ENCODE measurements at regions not wholly inside any gene's neighbourhood (a gene's known extent, or its start where the extent isn't known, plus 50 kb on each side); places are given as distances from the start of the nearest gene placed in this dataset.

DNA sequence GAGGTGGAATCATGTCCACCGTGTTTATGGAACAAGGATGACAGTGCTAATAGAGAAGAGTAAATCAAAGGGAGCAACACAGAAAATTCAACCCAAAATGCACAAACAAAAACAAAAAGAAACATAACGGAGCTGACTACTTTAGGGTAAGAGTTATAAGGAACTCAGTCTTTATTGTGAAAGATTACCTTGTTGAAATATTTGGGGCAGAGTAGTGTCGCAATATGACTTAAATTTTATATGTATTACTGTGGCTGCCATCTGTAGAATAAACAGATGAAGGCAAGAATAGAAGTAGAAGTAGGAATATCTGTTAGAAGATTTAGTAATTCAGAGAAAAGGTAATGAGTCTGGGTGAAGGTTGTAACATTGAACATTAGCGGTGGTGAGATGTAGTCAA, 913.9 kb downstream of the BRINP3 start:
- TF ChIP-seq, protein P1, sequence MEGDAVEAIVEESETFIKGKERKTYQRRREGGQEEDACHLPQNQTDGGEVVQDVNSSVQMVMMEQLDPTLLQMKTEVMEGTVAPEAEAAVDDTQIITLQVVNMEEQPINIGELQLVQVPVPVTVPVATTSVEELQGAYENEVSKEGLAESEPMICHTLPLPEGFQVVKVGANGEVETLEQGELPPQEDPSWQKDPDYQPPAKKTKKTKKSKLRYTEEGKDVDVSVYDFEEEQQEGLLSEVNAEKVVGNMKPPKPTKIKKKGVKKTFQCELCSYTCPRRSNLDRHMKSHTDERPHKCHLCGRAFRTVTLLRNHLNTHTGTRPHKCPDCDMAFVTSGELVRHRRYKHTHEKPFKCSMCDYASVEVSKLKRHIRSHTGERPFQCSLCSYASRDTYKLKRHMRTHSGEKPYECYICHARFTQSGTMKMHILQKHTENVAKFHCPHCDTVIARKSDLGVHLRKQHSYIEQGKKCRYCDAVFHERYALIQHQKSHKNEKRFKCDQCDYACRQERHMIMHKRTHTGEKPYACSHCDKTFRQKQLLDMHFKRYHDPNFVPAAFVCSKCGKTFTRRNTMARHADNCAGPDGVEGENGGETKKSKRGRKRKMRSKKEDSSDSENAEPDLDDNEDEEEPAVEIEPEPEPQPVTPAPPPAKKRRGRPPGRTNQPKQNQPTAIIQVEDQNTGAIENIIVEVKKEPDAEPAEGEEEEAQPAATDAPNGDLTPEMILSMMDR (IDR thresholded peaks at IDR 0.05; ENCODE audit: extremely low read depth, missing control alignments): no peak

DNA sequence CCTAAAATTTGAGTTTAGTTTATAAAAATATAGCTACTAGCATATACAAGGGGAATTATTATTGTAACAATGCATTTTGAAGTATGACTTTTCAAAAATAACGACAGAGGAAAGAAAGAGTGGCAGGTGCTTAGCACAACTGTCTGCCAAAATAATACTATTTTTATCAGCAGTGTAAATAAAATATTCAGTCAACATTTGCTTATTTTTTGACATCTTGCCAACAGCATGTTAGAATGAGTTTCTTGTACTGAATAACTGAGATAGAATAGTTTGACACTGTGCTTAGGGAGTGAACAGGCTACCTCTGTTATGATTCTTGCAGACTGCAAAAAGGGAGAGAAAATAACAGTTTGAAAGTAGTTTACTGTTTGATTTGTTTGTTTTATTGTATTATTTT, 909.8 kb downstream of the BRINP3 start:
- DNase-seq (ENCODE audit: low spot score): no peak

More for the DNA sequence above, 913.9 kb downstream of the BRINP3 start:
- DNase-seq (ENCODE audit: low spot score): no peak

GRCh38 chr1:189596197-189596596, 881.5 kb downstream of the BRINP3 start:
- TF ChIP-seq, protein P1 (IDR thresholded peaks at IDR 0.05; ENCODE audit: extremely low read depth, missing control alignments): no peak

More for the DNA sequence above, 909.8 kb downstream of the BRINP3 start:
- TF ChIP-seq, protein P1 (IDR thresholded peaks at IDR 0.05; ENCODE audit: extremely low read depth, missing control alignments): no peak

GRCh38 chr1:189597083-189597482, 880.6 kb downstream of the BRINP3 start:
- TF ChIP-seq, protein P1 (IDR thresholded peaks at IDR 0.05; ENCODE audit: extremely low read depth, missing control alignments): no peak
- DNase-seq (ENCODE audit: low spot score): no peak

More at GRCh38 chr1:189596197-189596596, 881.5 kb downstream of the BRINP3 start:
- DNase-seq (ENCODE audit: low spot score): no peak

- TF ChIP-seq, protein P1 (IDR thresholded peaks at IDR 0.05; ENCODE audit: extremely low read depth, missing control alignments): no peak
- DNase-seq (ENCODE audit: low spot score): no peak
Observed at GRCh38 chr1:189605226-189605625, 872.4 kb downstream of the BRINP3 start.

GRCh38 chr1:189606047-189606446, 871.6 kb downstream of the BRINP3 start:
- DNase-seq (ENCODE audit: low spot score): no peak
- TF ChIP-seq, protein P1 (IDR thresholded peaks at IDR 0.05; ENCODE audit: extremely low read depth, missing control alignments): no peak

DNA sequence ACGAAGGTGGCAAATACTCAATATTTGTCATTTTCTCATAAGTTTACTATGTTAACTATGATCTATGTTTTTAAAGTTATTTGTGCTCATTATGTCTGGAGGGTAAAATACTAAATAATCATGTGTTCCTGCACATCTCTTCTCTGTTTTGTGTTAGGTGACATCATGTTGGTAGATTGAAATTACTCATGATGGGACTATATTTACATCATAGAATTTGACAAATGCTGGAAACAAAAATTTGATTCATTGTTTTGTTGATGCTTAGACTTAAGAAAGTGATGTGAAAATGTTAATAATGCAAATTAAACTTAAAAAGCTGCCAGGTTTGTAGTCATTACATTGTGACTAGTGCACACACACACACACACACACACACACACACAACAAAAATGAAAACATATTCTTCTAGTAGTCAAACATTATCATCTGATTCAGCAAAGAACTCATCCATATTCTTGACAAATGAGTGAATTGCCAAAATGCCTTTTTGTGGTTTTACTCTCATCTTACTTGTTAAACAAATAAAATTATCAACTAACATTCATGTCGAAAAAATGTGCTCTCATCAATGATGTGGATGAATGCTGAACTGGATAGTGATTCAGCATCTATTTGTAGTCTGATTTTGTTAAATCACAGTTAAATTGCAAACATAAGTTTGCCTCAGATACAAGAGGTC, 870.7 kb downstream of the BRINP3 start:
- TF ChIP-seq, protein P1 (IDR thresholded peaks at IDR 0.05; ENCODE audit: extremely low read depth, missing control alignments): no peak
- no peak for DNase-seq (ENCODE audit: low spot score)
